Non-pigmented ciliary epithelial cell (primary cell): ENCODE measurements at regions not wholly inside any gene's neighbourhood (a gene's known extent, or its start where the extent isn't known, plus 50 kb on each side); places are given as distances from the start of the nearest gene placed in this dataset.
"Not testable (repeated sequence)": the region's sequence is repeated elsewhere in the genome, so short reads cannot be mapped to it uniquely, and the experiment has no call there.

Experiments used
- DNase-seq: peaks from one replicate; pipeline ENCODE4 v3.0.0-alpha.2; 2010; ENCODE audit warnings: low read depth

DNA sequence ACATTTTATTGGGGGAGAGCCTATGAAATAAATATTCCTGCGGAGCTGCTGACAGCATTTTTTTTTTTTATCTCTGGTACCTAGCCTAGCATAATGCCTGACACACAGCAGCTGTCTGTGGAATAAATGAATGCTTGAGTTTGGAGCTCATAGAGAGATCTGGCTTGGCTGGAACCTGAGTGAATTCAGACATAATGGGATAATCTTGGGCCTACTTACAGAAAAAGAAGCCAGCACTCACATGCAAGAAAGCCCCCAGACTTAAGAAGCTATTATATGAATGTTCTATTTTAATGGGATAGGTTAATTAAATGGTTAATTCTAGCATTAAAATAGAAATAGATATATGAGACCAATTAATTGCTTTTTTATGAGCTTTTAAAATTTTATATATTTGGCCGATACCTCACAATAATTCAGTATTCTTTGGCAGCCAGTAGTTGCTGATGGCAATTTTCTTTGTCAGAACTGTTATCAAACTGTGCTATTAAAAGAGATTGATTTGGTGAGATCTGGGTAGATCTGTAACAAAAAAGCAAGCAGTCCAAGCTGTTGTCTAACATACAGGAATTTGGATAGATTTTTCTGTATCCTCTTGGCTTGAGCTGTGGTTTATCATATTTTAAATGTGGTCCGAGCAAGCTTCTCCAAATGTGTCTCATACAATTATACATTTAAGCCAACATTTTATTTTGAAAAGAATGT lies 654.2 kb downstream of the PCDH7 start:
- DNase-seq: no peak

DNA sequence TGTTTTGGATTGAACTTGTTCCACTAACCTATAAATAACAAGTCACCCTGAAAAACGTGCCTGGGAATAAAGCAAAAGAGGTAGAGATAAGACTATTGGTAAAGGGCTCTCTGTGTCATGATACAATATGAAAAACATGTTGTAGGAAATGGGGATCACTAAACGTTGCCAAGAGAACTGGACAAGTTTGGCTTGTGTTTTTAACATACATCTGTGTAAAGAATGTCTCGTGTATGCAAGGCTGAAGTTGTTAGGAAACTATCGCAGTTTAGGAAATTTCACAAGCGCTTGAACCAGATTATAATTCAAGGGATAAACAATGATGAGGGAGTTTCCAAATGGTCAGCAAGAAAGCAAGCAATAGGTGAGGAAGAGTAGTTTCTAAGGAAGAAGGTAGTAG lies 655.8 kb downstream of the PCDH7 start:
- DNase-seq: no peak

DNA sequence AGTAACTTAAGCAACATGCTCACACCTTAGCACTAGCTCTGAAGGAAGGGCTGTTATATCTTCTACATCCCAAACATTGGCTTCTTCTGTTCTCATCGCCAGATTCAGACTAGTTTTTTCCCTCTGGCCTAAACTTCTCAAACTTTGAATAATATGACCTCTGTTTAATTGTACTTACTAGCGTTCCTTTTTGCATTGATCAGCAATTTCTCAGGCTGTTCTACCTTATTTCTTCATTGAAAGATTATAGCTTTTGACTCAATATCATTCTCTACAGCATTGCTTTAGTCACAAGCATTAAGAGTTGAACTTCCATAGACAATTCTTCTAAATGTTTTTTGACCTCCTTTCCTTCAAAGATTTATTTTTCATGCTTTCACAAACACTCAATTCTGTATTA lies 659.2 kb downstream of the PCDH7 start:
- no peak for DNase-seq

DNA sequence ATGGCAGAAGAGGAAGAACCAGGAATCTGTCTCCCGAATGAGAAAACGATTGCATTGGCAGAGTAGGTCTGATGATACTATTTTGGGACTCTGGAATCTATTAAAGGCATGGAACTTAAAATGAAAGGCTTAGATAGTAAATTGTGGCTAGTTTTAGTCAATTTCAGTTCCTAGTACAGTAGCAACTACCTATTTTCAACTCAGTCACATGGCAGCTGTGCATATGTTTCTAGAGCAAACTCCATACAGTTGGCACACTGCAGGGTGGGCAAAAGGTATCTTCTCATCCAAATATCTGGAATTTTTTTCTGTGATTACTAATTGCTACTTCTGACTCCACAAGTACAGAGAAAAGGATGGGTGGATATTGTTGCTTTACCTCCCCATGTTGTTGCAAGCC lies 663.6 kb downstream of the PCDH7 start:
- DNase-seq: no peak

DNA sequence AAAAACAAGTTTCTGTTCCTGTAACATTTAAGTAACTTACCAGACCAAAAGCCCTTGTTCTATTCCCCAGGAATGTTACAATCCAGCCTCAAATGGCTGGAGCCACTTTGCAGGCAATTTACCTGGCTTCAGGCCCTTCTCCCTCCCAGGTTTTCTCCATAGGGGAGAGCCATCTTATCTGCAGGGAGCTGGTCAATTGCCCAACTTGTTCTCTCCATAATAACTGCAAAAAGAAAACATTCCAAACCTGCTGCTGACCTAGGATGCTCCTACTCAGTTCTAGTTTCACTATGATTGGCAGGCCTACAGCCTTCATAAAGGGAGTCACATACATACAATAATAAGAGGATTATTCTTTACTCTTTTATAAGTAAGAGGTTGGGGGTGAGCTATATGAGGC lies 670.7 kb downstream of the PCDH7 start:
- no peak for DNase-seq

DNA sequence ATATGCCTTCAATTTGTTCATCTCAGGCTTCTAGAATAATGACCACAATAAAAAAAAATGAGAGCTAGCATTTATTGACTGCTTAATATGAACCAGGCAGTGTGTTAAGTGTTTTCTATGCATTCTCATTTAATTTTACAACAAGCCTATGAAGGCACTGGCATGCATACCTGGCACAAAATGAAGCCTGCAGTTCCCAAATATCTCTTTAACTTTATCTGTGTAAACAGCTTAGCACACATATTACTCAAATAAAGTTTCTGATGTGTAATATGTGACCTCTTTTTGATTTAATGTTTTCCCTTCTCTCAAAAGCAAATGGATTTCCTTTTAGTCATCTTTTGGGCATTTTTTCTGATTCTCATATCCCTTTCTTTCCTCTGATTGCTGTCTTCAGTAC lies 671.8 kb downstream of the PCDH7 start:
- DNase-seq: no peak

DNA sequence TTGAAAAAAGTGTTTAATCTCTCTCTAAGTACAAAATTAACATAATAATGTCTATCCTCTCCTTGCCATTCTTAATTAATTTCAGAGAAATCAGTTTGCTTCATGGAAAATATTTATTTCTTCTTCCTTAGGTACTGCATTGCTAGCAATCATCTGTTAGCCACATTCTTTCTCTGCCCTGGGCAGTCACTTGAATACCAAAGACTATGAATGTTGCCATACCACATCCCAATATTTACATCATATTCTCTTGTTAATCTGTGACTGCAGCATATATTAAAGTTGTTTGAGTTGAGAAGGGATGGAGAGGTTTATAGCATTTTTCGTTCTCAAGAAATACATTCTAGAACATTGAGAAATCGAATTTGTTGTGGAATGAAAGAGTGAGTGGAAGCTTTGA lies 672.8 kb downstream of the PCDH7 start:
- DNase-seq: no peak

DNA sequence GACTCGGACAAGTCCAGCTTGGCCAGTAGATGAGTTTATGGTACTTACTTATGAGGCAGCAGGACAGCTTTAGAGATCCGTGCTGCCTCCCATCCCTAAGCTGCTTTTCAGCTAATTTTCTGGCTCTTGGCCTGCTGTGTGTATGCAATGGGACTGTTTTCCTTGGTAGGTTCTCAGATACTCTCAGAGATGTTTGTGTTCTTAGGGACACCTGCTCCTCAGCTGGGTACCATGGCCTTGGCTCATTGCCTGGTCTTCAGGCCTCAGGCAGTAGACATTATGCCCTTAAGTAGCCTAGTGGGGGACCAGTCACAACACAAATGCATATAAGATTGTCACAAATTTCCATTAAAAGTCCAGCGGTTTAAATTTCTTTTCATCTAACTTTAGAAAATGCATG lies 688.0 kb downstream of the PCDH7 start:
- no peak for DNase-seq

DNA sequence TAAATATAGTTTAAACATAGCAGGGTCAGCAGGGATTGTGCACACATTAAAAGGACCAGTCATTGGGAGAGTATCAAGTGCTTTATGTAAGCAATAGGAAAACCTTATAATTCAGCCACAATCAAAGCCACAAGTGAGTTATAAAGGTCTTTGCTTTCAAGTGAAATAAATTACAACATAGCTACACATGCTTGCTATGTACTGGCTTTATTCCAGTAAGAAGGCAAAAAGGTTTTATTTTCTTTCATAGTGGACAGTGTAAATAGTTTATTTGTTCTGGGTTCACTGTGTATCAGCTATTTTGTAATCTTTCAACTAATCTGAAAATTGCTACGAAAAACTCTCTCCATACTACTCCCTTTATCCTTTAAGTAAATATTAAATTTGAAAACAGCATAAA lies 691.4 kb downstream of the PCDH7 start:
- no peak for DNase-seq

DNA sequence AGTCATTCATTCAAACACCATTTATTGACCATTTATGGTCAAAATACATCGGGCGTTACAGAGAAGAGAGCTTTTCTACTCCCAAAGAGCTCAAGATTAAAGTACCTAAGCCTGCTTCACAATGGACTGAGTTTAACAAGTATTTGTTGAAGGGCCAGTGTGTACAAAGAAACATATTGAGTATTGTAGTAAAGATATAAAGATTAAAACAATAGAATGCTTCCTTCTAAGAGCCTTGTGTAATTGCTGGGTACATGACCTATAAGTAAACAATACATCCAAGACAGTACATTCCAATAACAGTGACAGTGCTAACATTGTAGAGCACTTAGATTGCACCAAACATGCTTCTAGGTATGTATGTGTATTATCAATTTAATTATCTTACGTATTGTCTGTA lies 695.5 kb downstream of the PCDH7 start:
- no peak for DNase-seq

DNA sequence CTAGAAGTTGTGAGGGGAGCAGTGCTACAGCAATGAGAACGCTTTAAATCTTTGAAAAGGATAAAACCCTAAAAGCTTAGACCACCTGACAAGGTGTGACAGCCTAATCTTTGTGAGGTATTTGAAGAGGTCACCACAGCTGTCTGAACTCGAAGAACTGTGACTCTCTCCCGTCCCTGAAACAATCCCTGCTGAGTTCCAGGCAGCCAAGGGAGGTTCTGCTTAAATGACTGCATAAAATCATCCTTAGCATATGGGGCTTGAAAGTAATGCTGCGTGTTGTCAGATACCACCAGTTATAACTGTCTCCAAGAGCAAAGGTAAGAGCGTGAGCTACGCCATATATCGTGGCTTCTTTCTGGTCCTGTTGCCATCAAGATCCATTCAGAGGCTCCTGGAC lies 696.3 kb downstream of the PCDH7 start:
- DNase-seq: no peak

DNA sequence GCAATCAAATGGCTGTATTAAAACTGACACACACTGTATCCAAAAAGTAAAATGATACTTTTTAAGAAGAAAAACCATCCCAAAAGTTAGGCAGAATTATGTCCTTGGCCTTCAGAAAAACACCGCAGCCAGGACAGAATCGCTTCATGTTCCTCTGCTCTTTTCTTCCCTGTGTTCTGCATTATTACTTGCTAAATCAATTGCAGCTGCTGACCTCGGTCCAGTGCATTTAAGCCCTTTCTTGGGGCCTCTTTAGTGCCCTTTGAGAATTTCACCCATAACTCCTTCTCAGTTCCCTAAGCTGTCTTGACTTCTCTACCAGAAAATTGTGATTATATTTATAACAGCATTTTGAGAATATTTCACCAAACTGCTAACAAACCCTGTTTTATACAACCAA lies 696.9 kb downstream of the PCDH7 start:
- DNase-seq: no peak

DNA sequence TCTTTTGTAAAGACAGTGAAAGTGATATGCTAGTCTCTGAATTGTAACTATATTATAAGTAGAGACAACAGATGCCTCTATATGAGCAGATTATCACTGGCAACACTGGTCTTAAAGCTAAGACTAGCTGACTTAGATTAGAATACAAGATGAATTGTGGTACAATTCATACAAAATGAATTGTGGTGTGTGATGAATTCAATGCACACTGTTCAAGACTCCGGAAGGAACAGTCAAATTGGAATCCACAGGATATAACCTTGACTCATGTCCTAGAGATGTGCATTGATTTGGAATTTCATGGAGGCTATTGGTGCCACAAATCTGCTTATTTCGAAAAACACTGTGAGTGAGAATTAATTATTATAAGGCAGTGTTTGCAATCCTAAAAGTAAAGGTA lies 701.8 kb downstream of the PCDH7 start:
- no peak for DNase-seq

DNA sequence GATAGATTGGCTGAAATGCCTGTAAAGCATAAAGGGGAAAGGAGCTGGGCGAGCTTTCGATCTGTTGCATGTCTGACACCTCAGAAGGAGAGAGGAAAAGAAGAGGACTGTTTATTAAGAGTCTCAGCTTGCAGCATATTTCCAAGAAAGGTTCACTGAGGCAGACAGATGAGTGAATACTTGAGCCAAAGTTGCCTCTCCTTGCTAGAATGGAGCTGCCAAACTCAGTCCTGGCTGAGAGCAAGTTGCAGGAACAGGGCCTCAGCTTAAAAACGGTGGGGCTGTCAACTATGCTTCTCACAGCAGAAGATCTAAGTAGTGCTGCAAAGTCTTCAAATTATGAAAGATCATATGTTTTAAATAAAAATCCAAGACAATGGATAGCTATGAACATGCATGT lies 707.5 kb downstream of the PCDH7 start:
- no peak for DNase-seq

DNA sequence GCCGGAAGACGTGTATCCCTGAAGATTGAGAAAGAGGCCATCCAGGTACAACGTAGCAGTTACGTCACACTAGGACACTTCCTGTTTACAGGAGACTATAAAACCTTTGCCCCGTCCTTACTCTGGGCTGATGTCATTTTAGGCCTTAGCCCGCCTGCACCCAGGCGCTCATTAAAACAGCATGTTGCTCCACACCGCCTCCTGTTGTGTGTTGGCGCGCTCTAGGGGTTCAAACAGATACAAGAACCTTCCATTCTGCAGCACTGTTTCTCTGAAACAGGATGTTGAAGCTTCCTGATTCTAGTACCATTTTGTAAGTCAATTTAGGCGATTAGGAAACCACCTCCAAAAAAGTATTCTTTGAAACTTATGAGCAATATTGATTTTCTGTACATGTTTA lies 722.1 kb downstream of the PCDH7 start:
- DNase-seq: no peak

DNA sequence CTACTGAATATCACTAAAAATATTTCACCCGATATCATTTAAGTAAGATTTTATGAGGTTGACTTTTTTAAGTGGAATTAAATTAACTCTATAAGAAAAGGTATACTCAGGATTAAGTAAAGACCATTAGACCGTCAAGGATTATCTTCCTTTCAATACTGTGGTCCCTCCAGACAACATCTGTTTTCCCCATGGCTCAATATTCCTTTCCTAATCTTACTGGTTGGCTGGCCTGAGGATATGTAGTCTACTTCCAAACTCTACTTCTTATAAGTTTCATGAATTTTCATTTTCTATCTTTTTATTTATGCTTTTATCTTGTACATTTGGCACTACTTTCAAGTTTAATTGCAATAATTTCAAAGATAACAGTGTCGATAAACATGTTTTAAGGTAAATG lies 725.4 kb downstream of the PCDH7 start:
- DNase-seq: no peak

DNA sequence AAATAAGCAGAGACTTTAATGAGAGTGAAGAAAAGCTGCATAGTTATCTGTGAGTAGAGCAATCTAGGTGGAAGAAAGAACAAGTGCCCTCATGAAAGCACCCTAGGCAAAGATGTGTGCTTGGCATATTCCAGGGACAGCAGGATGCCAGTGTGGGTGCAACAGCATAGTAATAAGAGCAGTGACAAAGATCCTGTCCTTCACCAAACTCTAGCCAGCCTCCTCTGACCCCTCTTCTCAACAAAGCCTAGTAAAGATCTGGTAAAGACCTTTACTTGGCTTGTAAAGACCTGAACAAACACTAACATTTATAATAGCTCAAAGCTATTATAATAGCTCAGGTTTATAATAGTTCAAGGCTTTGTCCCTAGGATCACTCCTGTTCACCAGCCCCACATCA lies 735.4 kb downstream of the PCDH7 start:
- no peak for DNase-seq

DNA sequence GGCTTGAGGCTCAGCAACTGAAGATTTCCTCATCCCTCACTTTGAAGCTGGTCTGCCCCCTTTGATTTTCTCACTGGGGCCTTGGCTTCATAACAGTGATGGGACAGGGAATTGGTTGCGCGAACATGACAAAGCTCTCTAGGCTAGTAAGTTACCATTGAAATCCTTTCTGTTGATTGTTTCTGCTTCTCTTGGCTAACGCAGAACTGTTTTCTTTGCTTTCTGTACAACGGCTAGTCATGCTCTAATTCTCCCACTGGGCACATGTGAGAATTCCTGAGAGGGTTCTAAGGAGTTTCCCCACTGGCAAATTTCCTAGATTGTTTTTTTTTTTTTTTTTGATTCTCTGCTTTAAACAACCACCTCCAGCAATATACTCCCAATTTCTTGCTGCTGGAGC lies 738.6 kb downstream of the PCDH7 start:
- no peak for DNase-seq

DNA sequence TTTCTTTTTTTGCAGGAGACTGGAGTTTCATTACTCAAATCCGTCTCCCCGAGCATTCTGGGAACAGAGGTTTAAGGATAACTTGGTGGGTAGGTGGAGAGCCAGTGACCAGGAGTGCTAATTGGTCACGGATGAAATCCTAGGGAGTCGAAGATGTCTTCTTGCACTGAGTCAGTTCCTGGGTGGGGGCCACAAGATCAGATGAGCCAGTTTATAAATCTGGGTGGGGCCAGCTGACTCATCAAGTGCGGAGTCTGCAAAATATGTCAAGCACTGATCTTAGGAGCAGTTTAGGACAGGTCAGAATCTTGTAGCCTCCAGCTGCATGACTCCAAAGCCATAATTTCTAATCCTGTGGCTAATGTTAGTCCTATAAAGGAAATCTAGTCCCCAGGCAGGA lies 741.3 kb downstream of the PCDH7 start:
- no peak for DNase-seq

DNA sequence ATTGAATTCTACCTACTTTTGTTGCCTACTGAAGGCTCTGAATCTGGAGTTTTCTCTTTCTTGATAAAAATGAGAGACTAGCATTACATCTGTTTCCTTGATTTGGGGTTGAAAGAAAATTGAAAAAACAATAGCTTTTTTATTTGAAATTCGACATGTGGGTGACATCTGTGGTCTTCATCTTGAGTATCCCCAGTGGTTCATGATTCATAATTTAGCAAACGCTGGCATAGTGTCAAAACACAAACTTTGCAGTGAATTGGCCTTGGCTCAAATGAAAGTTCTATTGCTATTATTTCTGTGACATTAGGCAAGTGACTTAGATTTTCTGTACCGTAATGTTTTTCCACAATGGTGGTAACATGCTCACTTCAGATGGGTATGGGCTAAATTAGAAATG lies 747.6 kb downstream of the PCDH7 start:
- no peak for DNase-seq

DNA sequence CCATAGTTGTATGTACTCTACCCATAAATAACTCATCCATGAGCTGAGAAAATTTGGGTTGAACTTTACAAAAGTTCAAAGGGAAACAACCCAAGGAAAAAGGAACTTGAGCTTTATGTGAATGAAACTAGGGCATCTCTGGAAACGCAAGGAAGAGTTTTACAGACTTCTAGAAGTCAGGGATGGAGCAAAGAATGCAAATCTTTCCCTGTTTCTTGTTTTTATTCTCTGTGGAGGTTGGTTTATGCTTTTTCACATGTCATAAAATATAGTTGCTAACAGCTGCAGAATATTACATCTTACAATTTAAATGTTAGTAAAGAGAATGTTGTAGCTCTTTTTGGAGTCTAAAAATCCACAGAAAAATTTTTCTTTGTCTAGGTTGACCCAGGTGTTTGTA lies 754.1 kb downstream of the PCDH7 start:
- DNase-seq: no peak

DNA sequence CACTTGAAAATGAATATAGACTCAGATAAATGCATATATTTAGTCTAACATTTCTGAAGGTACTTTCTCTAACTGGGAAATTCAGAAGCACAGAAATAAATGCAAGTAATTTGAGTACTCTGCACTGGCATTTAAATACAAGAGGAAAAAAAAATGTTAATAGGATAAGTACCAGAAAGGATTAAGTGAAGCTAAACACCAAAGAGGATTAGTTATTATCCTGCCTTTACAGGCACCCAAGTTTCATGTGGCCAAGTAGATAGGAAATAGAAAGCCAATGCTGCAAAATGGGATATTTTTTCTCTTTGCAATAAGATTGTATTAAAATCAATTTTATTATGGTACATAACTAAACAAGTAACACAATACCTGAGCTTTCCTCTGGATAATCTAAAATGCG lies 762.5 kb downstream of the PCDH7 start:
- DNase-seq: no peak

DNA sequence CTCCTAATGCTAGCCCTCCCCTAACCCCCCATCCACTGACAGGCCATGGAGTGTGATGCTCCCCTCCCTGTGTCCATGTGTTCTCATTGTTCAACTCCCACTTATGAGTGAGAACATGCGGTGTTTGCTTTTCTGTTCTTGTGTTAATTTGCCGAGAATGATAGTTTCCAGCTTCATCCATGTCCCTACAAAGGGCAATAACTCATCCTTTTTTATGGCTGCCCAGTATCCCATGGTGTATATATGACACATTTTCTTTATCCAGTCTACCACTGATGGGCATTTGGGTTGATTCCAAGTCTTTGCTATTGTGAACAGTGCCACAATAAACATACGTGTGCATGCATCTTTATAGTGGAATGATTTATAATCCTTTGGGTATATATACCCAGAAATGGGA lies 779.0 kb downstream of the PCDH7 start:
- DNase-seq: not testable (repeated sequence)

DNA sequence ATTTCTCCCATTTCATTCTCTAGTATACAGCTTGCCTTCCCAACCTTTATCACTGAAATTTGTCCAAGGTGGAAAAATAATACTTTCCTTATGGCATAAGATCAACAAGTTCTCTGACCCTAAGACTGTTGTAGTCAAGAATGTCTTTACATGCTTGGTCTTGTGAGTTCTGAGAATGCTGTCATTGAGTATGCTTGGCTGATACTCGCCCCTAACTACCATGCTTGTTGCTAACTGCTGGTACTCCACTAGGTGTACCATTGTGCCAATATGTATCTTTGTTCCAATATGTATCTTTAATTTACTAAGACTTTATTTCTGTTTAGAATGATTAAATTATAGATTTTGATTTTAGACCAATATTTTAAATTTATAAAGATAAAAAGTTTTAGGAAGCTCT lies 796.4 kb downstream of the PCDH7 start:
- DNase-seq: no peak

DNA sequence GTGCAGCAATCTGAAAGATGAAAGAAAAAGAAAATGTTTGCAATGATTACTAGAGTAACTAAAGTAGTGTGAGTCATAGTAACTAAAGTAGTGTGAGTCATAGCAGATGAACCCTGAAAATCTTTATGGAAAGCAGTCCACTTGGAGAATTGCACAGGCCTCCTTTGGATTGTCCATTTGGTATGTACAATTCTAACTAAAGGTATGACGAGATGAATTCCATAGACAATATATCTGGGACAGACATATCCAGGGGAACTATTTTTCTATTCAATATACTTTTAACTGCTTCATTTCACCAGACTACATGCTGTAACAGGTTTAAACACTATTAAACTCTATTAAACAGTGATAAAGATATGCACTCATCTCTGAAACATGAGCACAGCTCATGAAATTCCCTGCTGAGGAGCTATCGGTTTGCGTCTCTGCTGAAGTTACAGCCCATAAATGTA lies 798.7 kb downstream of the PCDH7 start:
- DNase-seq: peak; percentile 51
